Tibial artery (tissue), 4 donors: ENCODE measurements at regions not wholly inside any gene's neighbourhood (a gene's known extent, or its start where the extent isn't known, plus 50 kb on each side); places are given as distances from the start of the nearest gene placed in this dataset.

Experiments
- DNase-seq, 2 donors: peaks; one replicate each; pipeline ENCODE4 v3.0.0-alpha.2; 2019
- H3K27ac ChIP-seq, 2 donors: fragments of 200-600 bp; sonication (generic) in 1 of 2; 1 replicate in 1 of 2; 2 replicates in 1 of 2; pipeline ENCODE4 v1.5.1; 2018 to 2019; ENCODE audit warnings: mild to moderate bottlenecking in 1 of 2
- H3K27me3 ChIP-seq, 2 donors: fragments of 200-600 bp; sonication (generic) in 1 of 2; one replicate each; pipeline versions ENCODE4 v1.5.1 to v1.6.0; 2016 to 2019
- H3K36me3 ChIP-seq, 3 donors: fragments of 200-600 bp; sonication (generic) in 2 of 3; one replicate each; pipeline ENCODE4 v1.5.1; 2016 to 2019; ENCODE audit warnings: mild to moderate bottlenecking in 2 of 3
- H3K4me1 ChIP-seq, 4 donors: fragments of 200-600 bp; sonication (generic) in 2 of 4; 1 replicate in 3 of 4; 2 replicates in 1 of 4; pipeline ENCODE4 v1.5.1; 2016 to 2019
- H3K4me3 ChIP-seq, 2 donors: fragments of 200-600 bp; sonication (generic) in 1 of 2; 1 replicate in 1 of 2; 2 replicates in 1 of 2; pipeline ENCODE4 v1.5.1; 2018 to 2019; ENCODE audit warnings: mild to moderate bottlenecking in 2 of 2
- H3K9me3 ChIP-seq, 3 donors: fragments of 200-600 bp; sonication (generic) in 1 of 3; one replicate each; pipeline ENCODE4 v1.5.1; 2016 to 2019
- intact Hi-C: fragments of 100-400 bp; cut with DNase I; formaldehyde crosslinking; loops from one replicate; pipeline ENCODE4 v1.15.0; 2023; ENCODE audit warnings: low total_unique reads
- TF ChIP-seq, protein P1 (sequence below), 2 experiments: fragments of 200-600 bp in 1 of 2; fragments of 450-650 bp in 1 of 2; IDR thresholded peaks; one replicate each; pipeline ENCODE4 v1.5.1; 2017 to 2019; ENCODE audit warnings: antibody characterized with exemption in 2 of 2, mild to moderate bottlenecking in 1 of 2, moderate library complexity in 1 of 2

DNA sequence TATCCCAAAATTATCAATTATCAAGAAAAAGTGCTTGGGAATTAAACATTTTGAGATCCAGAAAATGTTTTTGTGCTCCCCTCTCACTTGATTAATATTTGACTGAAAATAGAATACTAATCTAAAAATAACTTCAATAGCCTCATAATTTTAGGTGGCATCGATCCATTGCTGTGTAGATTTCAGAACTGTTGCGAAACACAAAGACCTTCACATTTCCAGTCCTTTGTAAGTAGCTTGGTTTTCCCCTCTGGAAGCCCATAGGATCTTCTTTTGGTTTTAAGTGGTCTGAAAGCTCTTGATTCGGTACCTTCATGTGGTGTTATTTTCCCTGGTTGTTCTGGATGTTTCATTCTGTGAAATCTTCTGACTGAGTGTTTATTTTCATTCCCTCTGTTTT lies 176.5 kb downstream of the NUFIP1 start:
- TF ChIP-seq, protein P1, sequence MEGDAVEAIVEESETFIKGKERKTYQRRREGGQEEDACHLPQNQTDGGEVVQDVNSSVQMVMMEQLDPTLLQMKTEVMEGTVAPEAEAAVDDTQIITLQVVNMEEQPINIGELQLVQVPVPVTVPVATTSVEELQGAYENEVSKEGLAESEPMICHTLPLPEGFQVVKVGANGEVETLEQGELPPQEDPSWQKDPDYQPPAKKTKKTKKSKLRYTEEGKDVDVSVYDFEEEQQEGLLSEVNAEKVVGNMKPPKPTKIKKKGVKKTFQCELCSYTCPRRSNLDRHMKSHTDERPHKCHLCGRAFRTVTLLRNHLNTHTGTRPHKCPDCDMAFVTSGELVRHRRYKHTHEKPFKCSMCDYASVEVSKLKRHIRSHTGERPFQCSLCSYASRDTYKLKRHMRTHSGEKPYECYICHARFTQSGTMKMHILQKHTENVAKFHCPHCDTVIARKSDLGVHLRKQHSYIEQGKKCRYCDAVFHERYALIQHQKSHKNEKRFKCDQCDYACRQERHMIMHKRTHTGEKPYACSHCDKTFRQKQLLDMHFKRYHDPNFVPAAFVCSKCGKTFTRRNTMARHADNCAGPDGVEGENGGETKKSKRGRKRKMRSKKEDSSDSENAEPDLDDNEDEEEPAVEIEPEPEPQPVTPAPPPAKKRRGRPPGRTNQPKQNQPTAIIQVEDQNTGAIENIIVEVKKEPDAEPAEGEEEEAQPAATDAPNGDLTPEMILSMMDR (IDR thresholded peaks at IDR 0.05), result no peak
- Histone ChIP-seq H3K9me3 (no peaks in the 10 kb centered on the region), H3K27ac (peak overlapping the region; percentile 41 to 53), H3K4me3 (no peak overlapping the region), H3K36me3 (no peaks in the 10 kb centered on the region), H3K4me1 (peaks cover 0 to 64% (median 30%) of the 10 kb centered on the region in 4 donors), H3K27me3 (no peaks in the 10 kb centered on the region)
- DNase-seq, result no peak
- intact Hi-C loops, result no loop called here

DNA sequence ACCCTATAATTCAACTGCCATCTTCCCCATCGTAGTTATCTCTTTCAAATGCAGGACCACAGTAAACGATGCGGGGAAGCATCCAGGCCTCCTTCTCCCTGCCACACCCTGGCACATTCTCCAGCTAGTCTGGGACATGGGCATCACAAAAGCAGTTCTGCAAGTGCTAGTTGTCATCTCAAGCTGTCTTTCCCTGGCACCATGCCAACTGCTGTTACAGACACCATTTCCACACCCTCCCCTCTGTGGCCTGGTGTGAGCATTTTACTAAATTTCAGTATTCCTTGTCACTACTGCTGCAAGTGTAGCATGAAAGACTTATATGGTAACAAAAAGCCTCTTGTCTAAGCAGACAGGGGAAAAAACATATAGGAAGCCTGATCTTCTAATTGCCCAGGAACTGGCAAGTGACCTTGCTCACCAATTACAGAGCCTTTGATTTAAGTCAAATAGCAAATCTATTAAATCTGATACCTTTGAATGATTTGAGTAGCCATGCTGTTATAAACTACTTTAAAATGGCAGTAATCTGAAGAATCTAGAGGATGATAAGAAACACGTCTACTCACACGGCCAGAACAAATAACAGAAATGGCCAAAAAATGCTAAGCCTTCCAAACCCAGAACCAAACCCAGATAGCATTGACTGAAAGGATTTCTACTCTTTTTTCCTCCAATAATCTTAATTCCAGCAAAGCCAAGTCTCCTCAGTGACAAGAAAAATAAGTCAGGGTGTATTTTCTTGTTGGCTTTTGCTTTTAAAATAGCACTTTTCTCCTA lies 179.0 kb downstream of the NUFIP1 start:
- no peaks in the 10 kb centered on the region for H3K27me3 ChIP-seq
- H3K27ac ChIP-seq, result peak overlapping the region; percentile 49 to 65
- intact Hi-C loops, result no loop called here
- no peak overlapping the region for H3K4me3 ChIP-seq
- H3K4me1 ChIP-seq, result peaks cover 0 to 67% (median 28%) of the 10 kb centered on the region in 4 donors
- TF ChIP-seq, protein P1 (IDR thresholded peaks at IDR 0.05), result no peak
- H3K9me3 ChIP-seq, result no peaks in the 10 kb centered on the region
- peak in 1 of 2 donors; percentile 62 for DNase-seq
- H3K36me3 ChIP-seq, result no peaks in the 10 kb centered on the region

DNA sequence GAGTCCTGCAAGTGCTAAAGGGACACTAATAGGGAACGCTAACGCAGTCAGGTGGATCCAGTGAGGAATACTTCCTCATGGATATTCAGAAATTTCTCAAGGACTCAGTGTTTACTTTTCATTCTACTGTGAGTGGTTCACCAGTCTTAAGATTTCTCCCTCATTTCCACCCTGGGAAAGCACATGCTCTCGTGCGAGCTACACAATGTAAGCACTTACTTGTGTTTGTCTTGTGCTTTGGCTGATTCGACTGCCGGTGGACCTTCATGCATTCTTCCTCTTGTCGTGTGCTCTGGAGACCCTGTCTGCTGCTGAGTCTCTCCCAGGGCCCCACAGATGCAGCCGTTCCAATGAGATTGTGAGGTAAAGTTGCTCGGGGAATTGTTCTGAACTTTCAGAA lies 180.1 kb downstream of the NUFIP1 start:
- Histone ChIP-seq H3K4me3 (no peak overlapping the region), H3K27ac (peak overlapping the region in 1 of 2 donors; percentile 65), H3K4me1 (peaks cover 0 to 60% (median 28%) of the 10 kb centered on the region in 4 donors), H3K27me3 (no peaks in the 10 kb centered on the region), H3K36me3 (no peaks in the 10 kb centered on the region), H3K9me3 (no peaks in the 10 kb centered on the region)
- TF ChIP-seq, protein P1 (IDR thresholded peaks at IDR 0.05), result no peak
- intact Hi-C loops, result no loop called here
- no peak for DNase-seq

DNA sequence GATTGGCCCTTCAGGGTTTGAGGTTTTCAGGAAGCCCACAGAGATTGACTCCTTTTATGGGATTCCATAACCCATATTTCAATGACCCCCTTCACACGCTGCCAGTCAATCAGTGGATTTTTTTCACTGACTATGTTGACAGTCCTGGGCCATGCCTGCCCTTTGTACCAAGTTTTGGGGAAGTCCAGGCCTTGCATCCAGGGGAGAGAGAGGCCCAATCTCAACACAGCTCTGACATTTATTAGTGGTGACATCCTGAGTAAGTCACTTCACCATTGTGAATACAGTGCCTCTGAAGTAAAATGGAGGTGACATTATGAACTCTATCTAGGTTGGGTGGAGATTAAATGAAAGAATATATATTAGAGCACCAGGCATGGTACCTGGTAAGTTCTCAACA lies 181.1 kb downstream of the NUFIP1 start:
- Histone ChIP-seq H3K9me3 (no peaks in the 10 kb centered on the region), H3K27me3 (no peaks in the 10 kb centered on the region), H3K36me3 (no peaks in the 10 kb centered on the region), H3K4me1 (peaks cover 0 to 50% (median 23%) of the 10 kb centered on the region in 4 donors), H3K4me3 (no peak overlapping the region), H3K27ac (no peak overlapping the region)
- DNase-seq, result no peak
- TF ChIP-seq, protein P1 (IDR thresholded peaks at IDR 0.05), result no peak
- intact Hi-C loops, result no loop called here

DNA sequence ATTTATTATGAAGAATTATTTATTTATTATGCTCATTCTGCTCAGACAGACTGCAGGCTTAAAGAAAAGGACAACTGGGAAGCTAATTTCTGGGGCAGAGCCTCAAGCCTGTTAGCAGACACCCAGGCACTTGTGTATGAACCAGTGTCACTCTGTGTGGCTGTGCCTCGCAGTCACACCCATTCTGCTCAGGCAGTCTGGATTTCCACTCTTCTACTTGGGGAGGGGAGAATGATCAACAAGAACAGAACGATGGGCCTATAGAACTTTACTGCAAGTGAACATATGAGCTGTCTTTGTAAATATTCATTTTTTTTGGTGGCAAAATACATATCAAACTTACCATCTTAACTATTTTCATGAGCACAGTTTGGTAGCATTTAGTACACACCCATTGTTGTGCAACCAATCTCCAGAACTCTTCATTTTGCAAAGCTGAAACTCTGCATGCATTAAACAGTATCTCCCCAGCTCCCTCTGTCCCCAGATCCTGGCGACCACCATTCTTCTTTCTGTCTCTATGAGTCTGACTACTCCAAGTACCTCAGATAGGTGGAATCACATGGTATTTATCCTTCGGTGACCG lies 181.7 kb downstream of the NUFIP1 start:
- Histone ChIP-seq H3K27me3 (no peaks in the 10 kb centered on the region), H3K4me1 (peaks cover 0 to 43% (median 16%) of the 10 kb centered on the region in 4 donors), H3K27ac (peak overlapping the region; percentile 45 to 48), H3K9me3 (no peaks in the 10 kb centered on the region), H3K36me3 (no peaks in the 10 kb centered on the region), H3K4me3 (no peak overlapping the region)
- TF ChIP-seq, protein P1 (IDR thresholded peaks at IDR 0.05), result no peak
- no peak for DNase-seq
- intact Hi-C loops, result no loop called here
